ENCODE measurements at regions not wholly inside any gene's neighbourhood (a gene's known extent, or its start where the extent isn't known, plus 50 kb on each side); places are given as distances from the start of the nearest gene placed in this dataset.
"Not testable (repeated sequence)": the region's sequence is repeated elsewhere in the genome, so short reads cannot be mapped to it uniquely, and the experiment has no call there.

- not testable (repeated sequence) for TF ChIP-seq ZFYVE20 (CRISPR knock-in tag; IDR thresholded peaks at IDR 0.05; ENCODE audit: borderline replicate concordance, low read depth); NCOA1 (CRISPR knock-in tag; IDR thresholded peaks at IDR 0.05); HNF4G (IDR thresholded peaks at IDR 0.05; ENCODE audit: borderline replicate concordance, low read depth, low read length); HNF4G (CRISPR knock-in tag; IDR thresholded peaks at IDR 0.05; ENCODE audit: borderline replicate concordance, low read depth); ZBTB49 (CRISPR knock-in tag; IDR thresholded peaks at IDR 0.05; ENCODE audit: borderline replicate concordance); POLR2A (IDR thresholded peaks at IDR 0.05; ENCODE audit: insufficient read depth in 1 of 2, low read depth in 2 of 2, low read length in 2 of 2); RARG (CRISPR knock-in tag; IDR thresholded peaks at IDR 0.05; ENCODE audit: low read depth); DBP (CRISPR knock-in tag; IDR thresholded peaks at IDR 0.05; ENCODE audit: not compliant biosample characterization); YEATS2 (CRISPR knock-in tag; IDR thresholded peaks at IDR 0.05; ENCODE audit: borderline replicate concordance); POLR2AphosphoS5 (IDR thresholded peaks at IDR 0.05; ENCODE audit: low read depth, low read length); ATF2 (CRISPR knock-in tag; IDR thresholded peaks at IDR 0.05); PREB (CRISPR knock-in tag; IDR thresholded peaks at IDR 0.05); TCF12 (IDR thresholded peaks at IDR 0.05); TCF12 (CRISPR knock-in tag; IDR thresholded peaks at IDR 0.05)
Observed at GRCh38 chr5:21559109-21559508, 1294.0 kb downstream of the CDH12 start.
